Left renal cortex interstitium (tissue), 4 donors: ENCODE measurements at regions not wholly inside any gene's neighbourhood (a gene's known extent, or its start where the extent isn't known, plus 50 kb on each side); places are given as distances from the start of the nearest gene placed in this dataset.
"Not testable (repeated sequence)": the region's sequence is repeated elsewhere in the genome, so short reads cannot be mapped to it uniquely, and the experiment has no call there.

Experiments used
- DNase-seq, 4 donors: peaks; one replicate each; pipeline ENCODE4 v3.0.0-alpha.2; 2013; ENCODE audit warnings: low read depth in 4 of 4, low spot score in 2 of 4, missing footprints in 1 of 4

GRCh38 chr10:118912961-118913600 is 116.4 kb upstream of the NANOS1 start:
- no peak for DNase-seq

- DNase-seq, result no peak
Observed at GRCh38 chr10:118913825-118914224, 115.7 kb upstream of the NANOS1 start.

GRCh38 chr10:118914629-118915028 is 114.9 kb upstream of the NANOS1 start:
- no peak for DNase-seq

GRCh38 chr10:118915161-118915560 is 114.4 kb upstream of the NANOS1 start:
- no peak for DNase-seq

- no peak for DNase-seq
Observed at GRCh38 chr10:118916777-118917176, 112.7 kb upstream of the NANOS1 start.

DNA sequence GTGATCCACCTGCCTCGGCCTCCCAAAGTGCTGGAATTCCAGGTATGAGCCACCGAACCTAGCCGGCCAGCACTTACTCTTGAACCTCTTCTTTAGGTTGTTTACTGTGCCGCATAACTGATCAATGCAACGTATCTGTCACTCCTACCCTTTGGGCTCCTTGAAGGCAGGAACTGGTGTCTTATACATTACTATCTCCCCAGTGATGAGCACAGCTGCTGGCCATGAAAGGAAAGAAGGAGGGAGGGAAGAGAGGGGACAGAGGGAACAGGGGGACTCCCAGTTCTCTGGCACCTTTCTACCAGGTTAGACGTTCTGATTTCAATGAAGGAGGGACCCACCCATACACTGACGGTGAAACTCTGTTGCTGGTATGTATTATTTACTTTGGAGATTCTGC is 111.8 kb upstream of the NANOS1 start:
- DNase-seq, result no peak

- DNase-seq, result no peak
Observed at GRCh38 chr10:118918116-118918515, 111.4 kb upstream of the NANOS1 start.

- no peak for DNase-seq
Observed at GRCh38 chr10:118918587-118918986, 110.9 kb upstream of the NANOS1 start.

- no peak for DNase-seq
Observed at GRCh38 chr10:118920206-118920605, 109.3 kb upstream of the NANOS1 start.

GRCh38 chr10:118922226-118922625 is 107.3 kb upstream of the NANOS1 start:
- DNase-seq, result peak in 2 of 4 donors; percentile 8 to 25

GRCh38 chr10:118922972-118923371 is 106.5 kb upstream of the NANOS1 start:
- no peak for DNase-seq

- DNase-seq, result no peak
Observed at GRCh38 chr10:118924493-118924892, 105.0 kb upstream of the NANOS1 start.

- no peak for DNase-seq
Observed at GRCh38 chr10:118925404-118926071, 104.0 kb upstream of the NANOS1 start.

DNA sequence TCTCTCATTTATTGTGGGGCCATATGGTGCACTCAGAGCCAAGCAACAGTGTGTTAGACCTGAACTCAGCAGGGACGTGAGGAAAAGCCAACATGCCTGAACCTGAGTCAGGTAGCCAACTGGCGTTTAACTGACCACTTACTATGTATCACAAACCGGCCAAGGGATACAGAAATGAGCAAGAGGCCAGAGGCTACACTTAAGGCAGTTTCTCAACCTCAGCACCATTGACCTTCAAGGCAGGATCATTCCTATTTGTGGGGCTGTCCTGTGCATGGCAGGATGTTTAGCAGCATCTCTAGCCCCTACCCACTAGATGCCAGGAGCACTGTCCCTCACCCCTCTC is 103.5 kb upstream of the NANOS1 start:
- DNase-seq, result no peak

DNA sequence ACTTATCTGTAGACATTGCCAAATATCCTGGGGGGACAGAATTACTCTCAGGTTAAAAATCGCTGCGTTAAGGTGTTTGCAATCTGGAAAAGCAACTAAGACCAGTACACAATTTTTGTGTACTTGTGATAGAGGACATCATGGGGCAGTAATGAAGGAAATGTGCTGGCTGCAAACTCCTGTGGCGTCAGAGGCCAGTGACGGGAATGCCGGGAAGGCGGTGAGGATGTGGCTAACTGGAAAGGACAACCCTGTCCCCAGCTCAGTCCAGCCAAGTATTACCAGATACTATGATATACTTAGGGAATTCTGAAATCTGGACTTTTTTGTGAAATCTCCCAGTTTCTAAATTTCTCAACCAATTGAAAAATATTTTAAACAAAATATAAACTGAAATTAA is 103.1 kb upstream of the NANOS1 start:
- no peak for DNase-seq

- DNase-seq, result no peak
Observed at GRCh38 chr10:118926903-118927302, 102.6 kb upstream of the NANOS1 start.

DNA sequence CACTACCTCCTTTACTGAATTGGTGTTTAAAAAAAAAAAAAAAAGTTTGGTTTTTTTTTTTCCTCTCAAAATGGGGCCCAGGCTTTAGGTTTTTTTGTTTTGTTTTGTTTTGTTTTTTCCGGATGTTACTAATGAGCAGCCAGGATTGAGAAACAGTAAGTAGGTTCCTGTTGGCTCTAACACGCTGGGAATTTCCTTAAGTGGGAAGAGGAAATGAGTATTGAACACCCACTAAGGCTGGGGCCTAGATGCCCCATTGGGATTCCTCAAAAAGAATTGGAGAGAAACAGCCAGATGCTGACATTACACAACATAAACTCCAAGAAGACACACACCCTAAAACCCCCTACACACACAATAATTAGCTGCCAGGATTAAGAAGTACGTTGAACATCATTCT is 102.2 kb upstream of the NANOS1 start:
- DNase-seq, result no peak

GRCh38 chr10:118930614-118931013 is 98.9 kb upstream of the NANOS1 start:
- DNase-seq, result no peak

- no peak for DNase-seq
Observed at GRCh38 chr10:118931436-118931835, 98.1 kb upstream of the NANOS1 start.

GRCh38 chr10:118932154-118932553 is 97.4 kb upstream of the NANOS1 start:
- DNase-seq, result not testable (repeated sequence)

- no peak for DNase-seq
Observed at GRCh38 chr10:118937226-118937625, 92.3 kb upstream of the NANOS1 start.

DNA sequence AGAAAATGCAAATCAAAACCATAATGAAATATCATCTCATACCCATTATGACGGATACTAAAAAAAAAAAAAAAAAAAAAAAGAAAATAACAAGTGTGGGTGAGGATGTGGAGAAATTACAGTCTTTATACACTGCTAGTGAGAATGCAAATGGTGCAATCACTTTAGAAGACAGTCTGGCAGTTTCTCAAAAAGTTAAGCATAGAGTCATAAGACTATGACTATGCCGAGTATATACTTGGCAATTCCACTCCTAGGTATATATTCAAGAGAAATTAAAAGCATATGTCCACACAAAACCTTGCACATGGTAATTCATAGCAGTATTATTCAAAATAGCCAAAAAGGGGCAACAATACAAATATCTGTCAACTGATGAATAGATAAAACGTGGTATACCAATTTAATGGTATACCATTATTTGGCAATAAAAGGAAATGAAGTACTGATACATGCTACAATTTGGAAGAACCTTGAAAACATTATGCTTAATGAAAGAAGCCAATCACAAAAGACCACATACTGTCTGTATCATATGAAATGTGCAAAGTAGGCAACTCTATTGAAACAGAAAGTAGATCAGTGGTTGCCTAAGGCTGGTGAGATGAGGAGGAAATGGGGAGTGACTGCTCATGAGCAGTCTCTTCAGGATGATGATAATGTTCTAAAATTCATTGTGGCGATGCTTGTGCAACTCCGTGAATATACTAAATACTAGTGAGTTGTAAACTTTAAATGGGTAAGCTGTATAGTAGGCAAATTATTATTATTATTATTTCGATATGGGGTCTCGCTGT is 90.1 kb upstream of the NANOS1 start:
- DNase-seq, result no peak
